ENCODE measurements at regions not wholly inside any gene's neighbourhood (a gene's known extent, or its start where the extent isn't known, plus 50 kb on each side); places are given as distances from the start of the nearest gene placed in this dataset.

DNA sequence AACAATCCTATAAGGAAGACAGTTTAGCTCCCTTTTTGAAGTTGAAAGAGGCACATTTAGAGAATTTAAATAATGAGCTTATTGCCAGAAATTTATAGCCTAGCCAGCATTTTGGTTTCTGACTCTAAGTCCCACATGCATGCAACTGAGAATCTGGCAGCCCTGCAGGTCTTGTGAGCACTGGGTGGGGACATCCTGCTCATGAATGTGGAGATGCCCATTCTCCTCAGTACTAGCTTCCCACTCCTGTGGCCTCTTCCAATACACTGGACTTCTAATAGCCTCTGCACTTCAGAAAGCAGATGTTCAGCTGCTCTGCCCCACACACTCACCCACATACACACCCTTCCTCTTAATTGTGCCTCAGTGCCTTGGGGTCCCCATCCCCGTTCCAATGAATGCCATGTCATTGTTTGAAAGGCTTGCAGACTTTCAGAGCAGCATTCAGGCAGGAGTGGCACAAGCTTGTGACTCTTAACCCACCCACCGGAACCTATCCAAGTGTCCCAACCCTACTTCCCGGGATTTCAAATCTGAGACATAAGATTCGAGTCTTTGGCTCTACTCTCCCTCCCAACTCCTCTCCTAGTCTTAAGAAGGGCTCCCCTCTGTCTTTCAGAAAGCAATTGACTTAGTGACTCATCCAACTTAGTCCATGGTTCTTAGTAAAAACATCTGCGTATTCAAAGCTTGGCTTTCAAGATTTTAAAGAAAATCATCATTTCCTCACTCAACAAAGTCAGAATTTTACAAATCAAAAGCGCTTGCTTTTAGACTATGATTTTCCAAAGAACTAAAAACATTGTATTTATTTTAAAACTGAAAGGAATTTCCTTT lies 80.0 kb upstream of the FREM2 start:
- DNase-seq (ENCODE audit: low read depth): no peak

DNA sequence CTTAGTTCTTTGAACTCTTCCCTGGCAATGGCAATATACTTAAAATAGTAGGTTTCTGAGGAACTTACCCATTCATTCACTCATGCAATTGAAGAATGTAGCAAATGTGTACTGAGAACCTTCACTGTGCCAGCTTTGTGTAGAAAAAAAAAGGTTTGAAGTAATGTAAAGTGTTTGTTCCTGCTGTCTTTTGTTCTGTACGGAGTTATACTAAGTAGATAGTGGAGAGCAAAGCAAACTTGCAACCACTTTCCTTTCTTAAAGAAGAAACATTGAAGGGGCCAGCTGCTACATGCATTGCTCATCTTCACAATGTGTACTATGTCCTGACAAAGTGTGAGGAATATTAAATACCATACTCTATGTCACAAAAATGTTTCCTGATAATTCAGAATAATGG lies 68.9 kb upstream of the FREM2 start:
- no peak for DNase-seq (ENCODE audit: low read depth)

DNA sequence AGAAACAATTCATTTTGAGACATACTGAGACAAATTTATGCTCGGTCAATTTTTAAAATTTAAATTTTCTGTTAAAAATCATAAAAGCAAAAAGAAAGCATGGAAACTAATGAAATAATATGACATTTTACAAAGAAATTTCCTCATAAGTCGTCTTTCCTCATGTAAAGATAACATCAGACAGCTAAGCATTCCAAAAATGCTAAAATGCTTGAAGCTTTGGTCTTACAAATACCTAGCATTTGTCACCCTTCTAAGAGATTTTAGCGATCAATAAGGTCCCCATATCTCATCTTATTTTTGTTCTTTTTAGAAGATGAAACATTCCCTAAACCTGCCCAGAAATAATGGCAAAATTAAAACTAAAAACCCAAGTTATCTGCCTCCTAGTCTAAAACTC lies 68.5 kb upstream of the FREM2 start:
- no peak for DNase-seq (ENCODE audit: low read depth)

DNA sequence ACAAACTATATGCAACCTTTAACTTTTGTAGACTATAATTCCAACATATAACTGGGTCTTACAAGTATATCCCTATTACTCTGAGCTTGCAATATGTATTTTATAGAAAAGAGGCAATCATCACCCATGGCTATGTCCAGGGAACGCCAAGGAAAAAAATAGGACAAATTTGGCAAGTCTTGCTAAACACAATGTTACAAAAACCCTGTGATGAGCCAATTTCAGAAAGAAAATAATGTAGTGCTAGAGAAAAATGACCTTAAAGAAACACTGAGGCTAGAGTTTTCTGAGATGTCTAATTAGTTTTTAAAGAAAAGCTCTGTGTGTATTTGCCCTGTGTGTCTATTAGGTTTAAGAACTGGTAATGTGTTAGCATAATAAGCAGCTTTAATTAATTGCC lies 68.0 kb upstream of the FREM2 start:
- DNase-seq (ENCODE audit: low read depth): no peak

DNA sequence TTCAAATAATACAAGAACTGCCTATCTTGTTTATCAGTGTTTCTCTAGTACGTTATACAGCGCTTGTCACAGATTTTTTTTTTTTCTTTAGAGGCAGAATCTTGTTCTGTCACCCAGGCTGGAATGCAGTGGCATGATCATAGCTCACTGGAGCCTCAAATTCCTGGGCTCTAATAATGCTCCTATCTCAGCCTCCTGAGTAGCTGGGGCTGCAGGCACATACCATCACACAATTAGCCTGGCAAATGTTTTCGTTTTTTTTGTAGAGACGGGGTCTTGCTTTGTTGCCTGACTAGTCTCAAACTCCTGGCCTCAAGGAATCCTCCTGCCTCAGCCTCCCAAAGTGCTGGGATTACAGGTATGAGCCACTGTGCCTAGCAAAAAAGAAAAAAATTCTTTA lies 66.0 kb upstream of the FREM2 start:
- no peak for DNase-seq (ENCODE audit: low read depth)

DNA sequence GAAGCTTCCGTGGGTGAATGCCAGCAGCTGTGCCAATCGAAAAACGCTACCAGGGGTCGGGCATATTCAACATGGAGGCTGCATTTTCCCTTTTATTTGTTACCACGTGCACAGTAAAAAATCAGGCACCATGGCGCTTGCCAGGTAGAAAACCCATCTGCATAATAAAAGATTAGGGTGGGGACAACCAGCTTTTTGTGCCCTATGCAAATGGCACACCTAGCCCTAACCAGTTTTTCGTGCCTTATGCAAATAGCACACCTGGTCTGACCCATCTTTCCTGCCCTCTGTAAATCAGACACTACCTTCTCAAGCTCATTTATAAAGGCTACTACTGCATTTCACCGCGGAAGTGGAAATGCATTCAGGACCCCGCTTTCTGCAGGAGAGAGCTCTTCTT lies 62.1 kb upstream of the FREM2 start:
- DNase-seq (ENCODE audit: low read depth): no peak

DNA sequence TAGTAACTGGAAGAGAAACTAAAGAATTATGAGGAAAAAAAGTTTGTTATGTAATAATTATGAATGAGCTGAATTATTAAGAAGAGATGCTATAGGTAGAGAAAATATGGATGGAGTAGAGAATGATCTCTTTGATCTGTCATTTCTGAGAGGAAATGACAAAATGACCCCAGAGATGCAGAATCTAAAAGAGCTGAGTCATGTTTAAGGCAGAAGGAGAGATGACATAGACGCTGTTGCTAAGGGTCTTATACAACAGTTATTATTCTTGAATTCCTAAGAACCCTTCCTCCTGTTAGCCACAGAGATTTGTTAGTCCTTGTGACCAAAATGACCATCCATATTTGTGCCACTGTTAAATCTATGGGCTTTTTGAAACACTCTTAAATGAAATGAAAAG lies 58.3 kb upstream of the FREM2 start:
- DNase-seq (ENCODE audit: low read depth): no peak

DNA sequence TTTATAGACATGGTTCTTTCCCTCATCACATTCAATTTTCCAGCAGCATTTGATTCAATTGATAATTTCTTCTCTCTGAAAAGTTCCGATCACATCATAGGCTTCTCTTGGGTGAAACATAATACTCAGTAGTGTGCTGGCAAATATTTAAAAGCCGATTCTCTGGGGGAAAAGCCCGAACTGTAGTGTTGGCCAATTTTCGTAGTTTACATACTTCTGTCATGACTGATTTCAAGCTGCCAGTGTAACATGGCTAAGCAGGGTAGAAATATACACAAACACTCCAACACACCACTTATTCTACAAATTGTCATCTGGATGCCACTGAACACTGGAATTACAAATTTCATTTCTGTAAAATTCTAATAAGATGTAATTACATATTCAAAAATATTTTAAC lies 56.1 kb upstream of the FREM2 start:
- DNase-seq (ENCODE audit: low read depth): peak; percentile 8

DNA sequence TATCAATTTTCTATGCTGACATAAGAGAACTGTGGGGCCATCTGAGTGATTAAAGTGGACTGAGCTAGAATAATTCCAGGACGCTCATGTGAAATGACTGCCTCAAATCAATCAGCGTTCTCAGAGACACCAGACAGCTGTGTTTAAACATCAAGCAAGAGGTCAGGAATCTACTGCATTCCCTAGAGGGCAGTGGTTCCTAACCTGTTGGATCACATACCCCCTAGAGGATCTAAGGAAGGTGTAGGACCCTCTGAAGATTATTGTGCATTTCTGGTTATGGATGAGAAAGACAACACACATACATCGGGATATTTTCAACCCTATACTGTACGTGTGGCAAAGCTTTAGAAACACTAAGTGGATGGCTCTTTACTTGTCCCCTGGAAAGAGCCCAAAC lies 51.8 kb upstream of the FREM2 start:
- DNase-seq (ENCODE audit: low read depth): no peak

DNA sequence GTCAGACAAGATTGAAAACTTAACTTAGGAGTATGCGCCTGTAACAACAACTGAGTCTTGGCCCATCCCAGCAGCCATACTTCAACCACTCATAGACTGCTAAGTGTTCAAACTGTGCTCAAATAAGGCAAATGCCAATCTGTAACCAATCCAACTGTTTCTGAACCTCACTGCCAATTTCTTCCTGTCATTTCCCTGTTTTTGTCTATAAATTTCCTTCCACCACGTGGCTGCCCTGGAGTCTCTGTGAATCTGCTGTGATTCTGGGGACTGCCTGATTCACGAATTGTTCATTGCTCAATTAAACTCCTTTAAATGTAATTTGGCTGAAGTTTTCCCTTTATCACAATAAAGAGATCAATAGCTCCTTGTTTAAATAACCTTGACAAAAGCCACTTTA lies 50.8 kb upstream of the FREM2 start:
- DNase-seq (ENCODE audit: low read depth): no peak

DNA sequence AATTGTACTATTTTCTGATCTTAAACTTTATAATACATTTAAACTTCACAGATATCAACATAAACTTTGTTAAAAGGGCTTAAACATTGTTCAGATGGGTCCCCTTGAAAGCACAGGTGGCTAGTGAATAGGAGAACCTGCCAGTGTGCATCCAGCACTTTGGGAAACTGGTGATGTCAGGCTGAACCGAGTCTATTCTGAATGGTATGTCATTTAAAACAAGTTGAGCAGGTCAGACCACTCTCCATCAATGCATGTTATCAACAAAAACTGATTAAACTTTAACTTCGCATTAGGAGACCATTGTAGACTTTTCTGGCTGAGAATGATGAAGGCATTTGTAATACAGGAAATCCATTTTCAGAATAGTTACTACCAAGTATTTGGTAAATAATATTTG lies 50.1 kb upstream of the FREM2 start:
- DNase-seq (ENCODE audit: low read depth): no peak

Measured in GM04504 (cell line).